ENCODE measurements at regions not wholly inside any gene's neighbourhood (a gene's known extent, or its start where the extent isn't known, plus 50 kb on each side); places are given as distances from the start of the nearest gene placed in this dataset.

- TF ChIP-seq, protein P1, sequence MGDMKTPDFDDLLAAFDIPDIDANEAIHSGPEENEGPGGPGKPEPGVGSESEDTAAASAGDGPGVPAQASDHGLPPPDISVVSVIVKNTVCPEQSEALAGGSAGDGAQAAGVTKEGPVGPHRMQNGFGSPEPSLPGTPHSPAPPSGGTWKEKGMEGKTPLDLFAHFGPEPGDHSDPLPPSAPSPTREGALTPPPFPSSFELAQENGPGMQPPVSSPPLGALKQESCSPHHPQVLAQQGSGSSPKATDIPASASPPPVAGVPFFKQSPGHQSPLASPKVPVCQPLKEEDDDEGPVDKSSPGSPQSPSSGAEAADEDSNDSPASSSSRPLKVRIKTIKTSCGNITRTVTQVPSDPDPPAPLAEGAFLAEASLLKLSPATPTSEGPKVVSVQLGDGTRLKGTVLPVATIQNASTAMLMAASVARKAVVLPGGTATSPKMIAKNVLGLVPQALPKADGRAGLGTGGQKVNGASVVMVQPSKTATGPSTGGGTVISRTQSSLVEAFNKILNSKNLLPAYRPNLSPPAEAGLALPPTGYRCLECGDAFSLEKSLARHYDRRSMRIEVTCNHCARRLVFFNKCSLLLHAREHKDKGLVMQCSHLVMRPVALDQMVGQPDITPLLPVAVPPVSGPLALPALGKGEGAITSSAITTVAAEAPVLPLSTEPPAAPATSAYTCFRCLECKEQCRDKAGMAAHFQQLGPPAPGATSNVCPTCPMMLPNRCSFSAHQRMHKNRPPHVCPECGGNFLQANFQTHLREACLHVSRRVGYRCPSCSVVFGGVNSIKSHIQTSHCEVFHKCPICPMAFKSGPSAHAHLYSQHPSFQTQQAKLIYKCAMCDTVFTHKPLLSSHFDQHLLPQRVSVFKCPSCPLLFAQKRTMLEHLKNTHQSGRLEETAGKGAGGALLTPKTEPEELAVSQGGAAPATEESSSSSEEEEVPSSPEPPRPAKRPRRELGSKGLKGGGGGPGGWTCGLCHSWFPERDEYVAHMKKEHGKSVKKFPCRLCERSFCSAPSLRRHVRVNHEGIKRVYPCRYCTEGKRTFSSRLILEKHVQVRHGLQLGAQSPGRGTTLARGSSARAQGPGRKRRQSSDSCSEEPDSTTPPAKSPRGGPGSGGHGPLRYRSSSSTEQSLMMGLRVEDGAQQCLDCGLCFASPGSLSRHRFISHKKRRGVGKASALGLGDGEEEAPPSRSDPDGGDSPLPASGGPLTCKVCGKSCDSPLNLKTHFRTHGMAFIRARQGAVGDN (IDR thresholded peaks at IDR 0.05), result no peak
- TF ChIP-seq BCL3 (IDR thresholded peaks at IDR 0.05; ENCODE audit: borderline replicate concordance, insufficient read depth, low read depth, low read length, poor library complexity, severe bottlenecking), result no peak
- TF ChIP-seq BHLHE40 (IDR thresholded peaks at IDR 0.05; ENCODE audit: borderline replicate concordance in 1 of 2, low read depth in 2 of 2, low read length in 1 of 2), result peak; percentile 47 to 63; a peak in 1 of 4 replicates
- TF ChIP-seq POU2F2 (IDR thresholded peaks at IDR 0.05; ENCODE audit: borderline replicate concordance, low read depth, low read length), result peak; percentile 90; the same call in 1 of the 3 replicates
- TF ChIP-seq, protein P2, sequence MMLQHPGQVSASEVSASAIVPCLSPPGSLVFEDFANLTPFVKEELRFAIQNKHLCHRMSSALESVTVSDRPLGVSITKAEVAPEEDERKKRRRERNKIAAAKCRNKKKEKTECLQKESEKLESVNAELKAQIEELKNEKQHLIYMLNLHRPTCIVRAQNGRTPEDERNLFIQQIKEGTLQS (IDR thresholded peaks at IDR 0.05; ENCODE audit: borderline replicate concordance, extremely low read depth, low read depth, low read length), result no peak
- no peak for TF ChIP-seq KDM1A (IDR thresholded peaks at IDR 0.05; ENCODE audit: borderline replicate concordance)
- TF ChIP-seq KAT2A (conservative IDR thresholded peaks at IDR 0.05; ENCODE audit: control insufficient read depth, low read depth, low read length), result no peak
Measured at GRCh38 chr10:117492504-117492903, 50.0 kb upstream of the EMX2 start (continued).
